ENCODE measurements at regions not wholly inside any gene's neighbourhood (a gene's known extent, or its start where the extent isn't known, plus 50 kb on each side); places are given as distances from the start of the nearest gene placed in this dataset.

GRCh38 chr6:6994796-6995195 lies 113.0 kb upstream of the RREB1 start:
- Mint-ChIP-seq H3K4me3 (ENCODE audit: low read depth) (no peak overlapping the region), H3K27me3 (peaks cover 2% of the 10 kb centered on the region), H3K9me3 (ENCODE audit: low read depth) (no peaks in the 10 kb centered on the region), H3K27ac (no peak overlapping the region), H3K4me1 (ENCODE audit: low read depth) (peaks cover 15% of the 10 kb centered on the region), H3K36me3 (ENCODE audit: insufficient read depth) (no peaks in the 10 kb centered on the region)
- TF ChIP-seq CTCF (IDR thresholded peaks at IDR 0.05; ENCODE audit: unreplicated experiment) = no peak
- no peak for DNase-seq (ENCODE audit: low spot score, unreplicated experiment)

DNA sequence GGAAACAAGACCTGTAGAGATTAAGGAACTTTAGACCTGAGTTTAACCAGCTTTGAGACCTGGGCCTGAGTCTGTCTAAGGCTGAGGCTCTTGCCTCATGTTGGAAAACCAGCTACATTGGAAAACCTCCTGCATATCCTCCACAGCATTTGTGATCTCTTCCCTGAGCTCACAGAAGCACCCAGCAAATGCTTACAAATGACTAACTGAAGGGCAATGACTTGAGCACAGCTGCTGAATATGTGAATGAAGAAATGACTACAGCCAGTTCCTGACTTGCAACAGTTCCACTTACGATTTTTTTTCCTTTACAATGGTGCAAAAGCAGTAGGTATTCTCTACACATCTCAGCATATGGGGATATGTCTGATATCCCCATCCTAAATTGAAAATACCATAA lies 112.4 kb upstream of the RREB1 start:
- Mint-ChIP-seq H3K27me3 (peaks cover 4% of the 10 kb centered on the region), H3K4me1 (ENCODE audit: low read depth) (peaks cover 15% of the 10 kb centered on the region), H3K27ac (no peak overlapping the region), H3K4me3 (ENCODE audit: low read depth) (no peak overlapping the region), H3K9me3 (ENCODE audit: low read depth) (no peaks in the 10 kb centered on the region), H3K36me3 (ENCODE audit: insufficient read depth) (no peaks in the 10 kb centered on the region)
- no peak for DNase-seq (ENCODE audit: low spot score, unreplicated experiment)
- TF ChIP-seq CTCF (IDR thresholded peaks at IDR 0.05; ENCODE audit: unreplicated experiment) = no peak

DNA sequence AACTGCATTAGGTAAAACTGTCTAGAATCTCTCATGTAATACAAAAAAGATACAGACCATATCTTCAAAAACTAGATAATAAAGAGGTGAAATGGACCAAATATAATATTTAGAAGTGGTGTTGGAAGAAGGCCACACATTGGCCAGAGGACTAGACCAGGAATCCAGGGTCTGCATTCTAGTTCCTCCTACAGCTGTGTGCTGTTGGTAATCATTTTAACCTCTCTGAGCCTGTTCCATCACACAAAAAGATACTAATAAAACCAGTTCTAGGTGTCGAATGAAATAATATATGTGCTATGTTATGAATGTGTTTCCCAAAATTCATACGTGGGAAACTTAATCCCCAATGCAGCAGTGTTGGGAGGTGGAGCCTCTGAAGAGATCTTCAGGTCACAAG lies 111.6 kb upstream of the RREB1 start:
- H3K4me1 Mint-ChIP-seq (ENCODE audit: low read depth) = peaks cover 15% of the 10 kb centered on the region
- H3K4me3 Mint-ChIP-seq (ENCODE audit: low read depth) = no peak overlapping the region
- no peak overlapping the region for H3K27ac Mint-ChIP-seq
- H3K27me3 Mint-ChIP-seq = peaks cover 4% of the 10 kb centered on the region
- H3K36me3 Mint-ChIP-seq (ENCODE audit: insufficient read depth) = no peaks in the 10 kb centered on the region
- H3K9me3 Mint-ChIP-seq (ENCODE audit: low read depth) = no peaks in the 10 kb centered on the region
- no peak for TF ChIP-seq CTCF (IDR thresholded peaks at IDR 0.05; ENCODE audit: unreplicated experiment)
- no peak for DNase-seq (ENCODE audit: low spot score, unreplicated experiment)

- H3K9me3 Mint-ChIP-seq (ENCODE audit: low read depth) = no peaks in the 10 kb centered on the region
- peaks cover 15% of the 10 kb centered on the region for H3K4me1 Mint-ChIP-seq (ENCODE audit: low read depth)
- DNase-seq (ENCODE audit: low spot score, unreplicated experiment) = no peak
- no peaks in the 10 kb centered on the region for H3K36me3 Mint-ChIP-seq (ENCODE audit: insufficient read depth)
- no peak overlapping the region for H3K4me3 Mint-ChIP-seq (ENCODE audit: low read depth)
- H3K27ac Mint-ChIP-seq = peak overlapping the region; percentile 49
- no peak for TF ChIP-seq CTCF (IDR thresholded peaks at IDR 0.05; ENCODE audit: unreplicated experiment)
- peaks cover 4% of the 10 kb centered on the region for H3K27me3 Mint-ChIP-seq
These were observed 110.2 kb upstream of the RREB1 start for GRCh38 chr6:6997263-6998193.

DNA sequence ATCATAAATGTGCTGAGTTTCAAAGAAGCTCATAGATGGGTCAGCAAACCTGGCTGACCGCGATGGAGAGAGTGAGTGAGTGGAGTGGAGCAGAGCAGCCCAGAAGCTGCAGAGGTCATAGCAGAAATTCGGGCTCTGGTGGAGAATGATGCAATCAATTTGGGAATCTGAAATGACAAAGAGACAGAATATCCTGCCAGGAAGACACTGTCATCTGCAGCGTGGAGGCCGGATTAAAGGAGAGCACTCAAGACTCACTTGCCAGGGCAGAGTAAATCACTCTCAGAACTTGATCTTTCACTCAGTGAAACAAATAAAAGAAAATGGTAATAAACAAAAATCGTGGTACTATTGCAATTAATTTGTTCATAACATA lies 109.6 kb upstream of the RREB1 start:
- H3K36me3 Mint-ChIP-seq (ENCODE audit: insufficient read depth) = no peaks in the 10 kb centered on the region
- TF ChIP-seq CTCF (IDR thresholded peaks at IDR 0.05; ENCODE audit: unreplicated experiment) = no peak
- no peaks in the 10 kb centered on the region for H3K9me3 Mint-ChIP-seq (ENCODE audit: low read depth)
- H3K27ac Mint-ChIP-seq = no peak overlapping the region
- H3K27me3 Mint-ChIP-seq = peaks cover 4% of the 10 kb centered on the region
- H3K4me3 Mint-ChIP-seq (ENCODE audit: low read depth) = no peak overlapping the region
- DNase-seq (ENCODE audit: low spot score, unreplicated experiment) = no peak
- H3K4me1 Mint-ChIP-seq (ENCODE audit: low read depth) = peaks cover 15% of the 10 kb centered on the region

Data from progenitor cell of endocrine pancreas (in vitro differentiated cells).